H9 (cell line): ENCODE measurements at regions not wholly inside any gene's neighbourhood (a gene's known extent, or its start where the extent isn't known, plus 50 kb on each side); places are given as distances from the start of the nearest gene placed in this dataset.

Experiments used
- DNase-seq: peaks from one replicate; pipeline ENCODE4 v3.0.0-alpha.2; 2017
- H2AFZ ChIP-seq: one replicate; pipeline ENCODE4 v1.6.1; 2013; ENCODE audit warnings: mild to moderate bottlenecking, low read length, control low read depth, moderate library complexity
- H2AK5ac ChIP-seq: 2 replicates; pipeline ENCODE4 v1.6.1; 2013; ENCODE audit warnings: low read length, control low read depth, mixed read lengths; ENCODE audit not compliant: insufficient read length
- H2BK120ac ChIP-seq: one replicate; pipeline ENCODE4 v1.6.1; 2013; ENCODE audit warnings: low read depth, mild to moderate bottlenecking, low read length, control low read depth, inconsistent platforms; ENCODE audit not compliant: poor library complexity, severe bottlenecking
- H2BK12ac ChIP-seq: 2 replicates; pipeline ENCODE4 v1.6.1; 2013; ENCODE audit warnings: low read length, control low read depth, mixed read lengths, low read depth; ENCODE audit not compliant: insufficient read length
- H2BK15ac ChIP-seq: 2 replicates; pipeline ENCODE4 v1.6.1; 2013; ENCODE audit warnings: low read depth, low read length, control low read depth
- H2BK20ac ChIP-seq: one replicate; pipeline ENCODE4 v1.6.1; 2013; ENCODE audit warnings: low read depth, mild to moderate bottlenecking, low read length, control low read depth, inconsistent platforms; ENCODE audit not compliant: poor library complexity, severe bottlenecking
- H2BK5ac ChIP-seq: 2 replicates; pipeline ENCODE4 v1.6.1; 2013; ENCODE audit warnings: low read length, control low read depth, mixed read lengths; ENCODE audit not compliant: insufficient read length
- H3K14ac ChIP-seq: 2 replicates; pipeline ENCODE4 v1.6.1; 2013; ENCODE audit warnings: low read length, control low read depth; ENCODE audit not compliant: insufficient read depth
- H3K18ac ChIP-seq: 2 replicates; pipeline ENCODE4 v1.6.1; 2013; ENCODE audit warnings: low read depth, mild to moderate bottlenecking, mixed read lengths, low read length, control low read depth; ENCODE audit not compliant: insufficient read length
- H3K23ac ChIP-seq: 2 replicates; pipeline ENCODE4 v1.6.1; 2013; ENCODE audit warnings: low read length, control low read depth, mixed read lengths, low read depth; ENCODE audit not compliant: insufficient read length
- H3K23me2 ChIP-seq: 2 replicates; pipeline ENCODE4 v1.6.1; 2013; ENCODE audit warnings: low read depth, mild to moderate bottlenecking, mixed read lengths, low read length, control low read depth; ENCODE audit not compliant: insufficient read length, poor library complexity, severe bottlenecking
- H3K27ac ChIP-seq: 2 replicates; pipeline ENCODE4 v1.5.1; 2013; ENCODE audit warnings: low read length, control low read depth, mixed read lengths, low read depth; ENCODE audit not compliant: insufficient read length
- H3K27me3 ChIP-seq: 2 replicates; pipeline ENCODE4 v1.6.1; 2013; ENCODE audit warnings: low read length, control low read depth, inconsistent platforms; ENCODE audit not compliant: insufficient read depth
- H3K4ac ChIP-seq: 2 replicates; pipeline ENCODE4 v1.6.1; 2013; ENCODE audit warnings: low read depth, mild to moderate bottlenecking, control low read depth, inconsistent platforms, low read length, moderate library complexity
- H3K4me1 ChIP-seq: 2 replicates; pipeline ENCODE4 v1.6.1; 2013; ENCODE audit warnings: low read length, control low read depth, inconsistent platforms; ENCODE audit not compliant: insufficient read depth
- H3K4me2 ChIP-seq: 2 replicates; pipeline ENCODE4 v1.6.1; 2013; ENCODE audit warnings: low read length, control low read depth, mixed read lengths; ENCODE audit not compliant: insufficient read length, insufficient read depth
- H3K56ac ChIP-seq: 2 replicates; pipeline ENCODE4 v1.6.1; 2013; ENCODE audit warnings: low read depth, mild to moderate bottlenecking, mixed read lengths, low read length, control low read depth; ENCODE audit not compliant: insufficient read length
- H3K79me1 ChIP-seq: 2 replicates; pipeline ENCODE4 v1.6.1; 2013; ENCODE audit warnings: low read depth, mild to moderate bottlenecking, moderate library complexity, low read length, control low read depth, inconsistent platforms; ENCODE audit not compliant: insufficient read depth, poor library complexity, severe bottlenecking
- H3K79me2 ChIP-seq: 2 replicates; pipeline ENCODE4 v1.6.1; 2013; ENCODE audit warnings: low read length, control low read depth, inconsistent platforms; ENCODE audit not compliant: insufficient read depth
- H3K9ac ChIP-seq: 2 replicates; pipeline ENCODE4 v1.6.1; 2013; ENCODE audit warnings: low read length, control low read depth, mixed read lengths; ENCODE audit not compliant: insufficient read length; ENCODE audit errors: extremely low read depth
- H3K9me3 ChIP-seq: one replicate; pipeline ENCODE4 v1.6.1; 2013; ENCODE audit warnings: low read depth, low read length, inconsistent platforms; ENCODE audit not compliant: control insufficient read depth
- H3T11ph ChIP-seq: one replicate; pipeline ENCODE4 v1.6.1; 2013; ENCODE audit warnings: mild to moderate bottlenecking, low read length, control low read depth, inconsistent platforms
- H4K20me1 ChIP-seq: one replicate; pipeline ENCODE4 v1.6.1; 2013; ENCODE audit not compliant: control insufficient read depth, insufficient read length, insufficient read depth
- H4K5ac ChIP-seq: 2 replicates; pipeline ENCODE4 v1.6.1; 2013; ENCODE audit warnings: low read depth, mild to moderate bottlenecking, mixed read lengths, low read length, control low read depth; ENCODE audit not compliant: insufficient read length
- H4K8ac ChIP-seq: replicated peaks from 2 replicates; pipeline ENCODE4 v1.6.1; 2013; ENCODE audit warnings: low read length, control low read depth, mixed read lengths, low read depth; ENCODE audit not compliant: insufficient read length
- H4K91ac ChIP-seq: 2 replicates; pipeline ENCODE4 v1.6.1; 2013; ENCODE audit warnings: low read depth, mild to moderate bottlenecking, moderate library complexity, mixed read lengths, low read length, control low read depth; ENCODE audit not compliant: insufficient read length
- H3K27ac Mint-ChIP-seq, 3 experiments: 2 replicates in 2 of 3; 3 replicates in 1 of 3; pipeline ENCODE4 v1.8.0; 2020 to 2021; ENCODE audit warnings: mixed read lengths in 3 of 3, mild to moderate bottlenecking in 1 of 3, moderate library complexity in 1 of 3
- H3K27me3 Mint-ChIP-seq: 2 replicates; pipeline ENCODE4 v1.8.0; 2021; ENCODE audit warnings: low read depth, mild to moderate bottlenecking, moderate library complexity, mixed read lengths
- H3K36me3 Mint-ChIP-seq, 3 experiments: 2 replicates in 2 of 3; 3 replicates in 1 of 3; pipeline ENCODE4 v1.8.0; 2020 to 2021; ENCODE audit warnings: low read depth in 3 of 3, mixed read lengths in 3 of 3; ENCODE audit not compliant: insufficient read depth in 1 of 3
- H3K4me1 Mint-ChIP-seq, 2 experiments: 2 replicates each; pipeline ENCODE4 v1.8.0; 2020; ENCODE audit warnings: mixed read lengths in 2 of 2
- H3K4me3 Mint-ChIP-seq, 2 experiments: 2 replicates in 1 of 2; 3 replicates in 1 of 2; pipeline ENCODE4 v1.8.0; 2020 to 2021; ENCODE audit warnings: mild to moderate bottlenecking in 2 of 2, mixed read lengths in 2 of 2, moderate library complexity in 1 of 2
- H3K9me3 Mint-ChIP-seq, 2 experiments: 2 replicates in 1 of 2; 3 replicates in 1 of 2; pipeline ENCODE4 v1.8.0; 2020; ENCODE audit warnings: mild to moderate bottlenecking in 2 of 2, mixed read lengths in 2 of 2, moderate library complexity in 1 of 2
- WGBS: extraction: QIAGEN DNeasy Blood & Tissue Kit; methylation state at CpG from one replicate; pipeline ENCODE4 v1.1.7; 2013; ENCODE audit warnings: missing lambda C conversion rate, low lambda C conversion rate, mixed read lengths; ENCODE audit not compliant: insufficient read length; ENCODE audit errors: extremely low coverage; 5-methylcytosine and 5-hydroxymethylcytosine counted together
- TF ChIP-seq, protein P1 (sequence below): fragments of 200-600 bp; sonication (generic); conservative IDR thresholded peaks from 3 replicates; pipeline ENCODE4 v1.8.0; 2021; ENCODE audit warnings: antibody characterized with exemption, mild to moderate bottlenecking

DNA sequence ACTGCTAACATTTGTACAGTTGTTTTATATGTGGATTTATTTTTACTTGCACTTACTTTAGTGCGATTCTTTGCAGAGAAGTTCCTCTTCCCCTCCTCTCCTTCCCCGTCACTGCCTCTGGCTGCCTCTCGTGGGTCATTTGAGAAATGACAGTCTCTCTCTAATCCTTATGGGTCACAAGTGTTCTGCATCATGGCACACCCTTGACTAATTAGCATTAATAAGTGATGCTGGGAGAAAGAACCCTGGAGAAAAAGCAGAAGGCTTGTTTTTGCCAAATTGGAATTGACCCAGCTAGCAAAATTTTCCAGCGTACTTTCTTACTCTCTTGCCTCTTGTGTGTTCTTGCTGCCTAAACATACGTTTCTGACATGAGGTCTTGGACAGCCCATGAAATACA, 301.2 kb downstream of the DUSP10 start:
- peaks cover 3 to 15% of the 10 kb centered on the region in 2 experiments; a peak in 3 of 4 replicates for H3K4me1 Mint-ChIP-seq
- H3T11ph ChIP-seq = no peak overlapping the region
- no peak overlapping the region for H2BK5ac ChIP-seq
- no peaks in the 10 kb centered on the region for H3K9me3 Mint-ChIP-seq
- no CpG with 5 or more reads among the region's 5 CpGs for WGBS
- no peaks in the 10 kb centered on the region for H3K27me3 ChIP-seq
- no peaks in the 10 kb centered on the region for H3K23me2 ChIP-seq
- no peak overlapping the region for H3K9ac ChIP-seq
- no peak overlapping the region for H3K4me2 ChIP-seq
- no peak overlapping the region for H3K27ac ChIP-seq
- no peak overlapping the region for H3K4ac ChIP-seq
- no peak overlapping the region for H3K14ac ChIP-seq
- H3K36me3 Mint-ChIP-seq = no peaks in the 10 kb centered on the region
- no peaks in the 10 kb centered on the region for H3K27me3 Mint-ChIP-seq
- H2AFZ ChIP-seq = no peak overlapping the region
- no peak overlapping the region for H3K23ac ChIP-seq
- no peak overlapping the region for H2BK120ac ChIP-seq
- H3K79me1 ChIP-seq = no peaks in the 10 kb centered on the region
- no peak for DNase-seq
- H3K4me3 Mint-ChIP-seq = no peak overlapping the region
- no peak overlapping the region for H3K56ac ChIP-seq
- H3K9me3 ChIP-seq = no peaks in the 10 kb centered on the region
- H4K20me1 ChIP-seq = no peaks in the 10 kb centered on the region
- no peak overlapping the region for H4K5ac ChIP-seq
- no peak overlapping the region for H4K8ac ChIP-seq
- no peak overlapping the region for H2BK15ac ChIP-seq
- no peaks in the 10 kb centered on the region for H3K79me2 ChIP-seq
- H3K4me1 ChIP-seq = no peaks in the 10 kb centered on the region
- H4K91ac ChIP-seq = no peak overlapping the region
- no peak overlapping the region for H3K18ac ChIP-seq
- H2BK12ac ChIP-seq = no peak overlapping the region
- H3K27ac Mint-ChIP-seq = no peak overlapping the region; a peak in 1 of 7 replicates
- TF ChIP-seq, protein P1, sequence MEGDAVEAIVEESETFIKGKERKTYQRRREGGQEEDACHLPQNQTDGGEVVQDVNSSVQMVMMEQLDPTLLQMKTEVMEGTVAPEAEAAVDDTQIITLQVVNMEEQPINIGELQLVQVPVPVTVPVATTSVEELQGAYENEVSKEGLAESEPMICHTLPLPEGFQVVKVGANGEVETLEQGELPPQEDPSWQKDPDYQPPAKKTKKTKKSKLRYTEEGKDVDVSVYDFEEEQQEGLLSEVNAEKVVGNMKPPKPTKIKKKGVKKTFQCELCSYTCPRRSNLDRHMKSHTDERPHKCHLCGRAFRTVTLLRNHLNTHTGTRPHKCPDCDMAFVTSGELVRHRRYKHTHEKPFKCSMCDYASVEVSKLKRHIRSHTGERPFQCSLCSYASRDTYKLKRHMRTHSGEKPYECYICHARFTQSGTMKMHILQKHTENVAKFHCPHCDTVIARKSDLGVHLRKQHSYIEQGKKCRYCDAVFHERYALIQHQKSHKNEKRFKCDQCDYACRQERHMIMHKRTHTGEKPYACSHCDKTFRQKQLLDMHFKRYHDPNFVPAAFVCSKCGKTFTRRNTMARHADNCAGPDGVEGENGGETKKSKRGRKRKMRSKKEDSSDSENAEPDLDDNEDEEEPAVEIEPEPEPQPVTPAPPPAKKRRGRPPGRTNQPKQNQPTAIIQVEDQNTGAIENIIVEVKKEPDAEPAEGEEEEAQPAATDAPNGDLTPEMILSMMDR = no peak
- H2AK5ac ChIP-seq = no peak overlapping the region
- no peak overlapping the region for H2BK20ac ChIP-seq
